Central memory CD8-positive, alpha-beta T cell (primary cell): ENCODE measurements at regions not wholly inside any gene's neighbourhood (a gene's known extent, or its start where the extent isn't known, plus 50 kb on each side); places are given as distances from the start of the nearest gene placed in this dataset.

Experiments
- ATAC-seq: fragments of 150-1000 bp; cut with Tn5 transposase; replicated peaks from 2 replicates; pipeline ENCODE4 v1.10.0; 2022; ENCODE audit warnings: mild to moderate bottlenecking, moderate FRiP score, moderate number of reproducible peaks; ENCODE audit not compliant: poor library complexity, severe bottlenecking; ENCODE audit errors: extremely low read depth
- DNase-seq, 2 donors: peaks; one replicate each; pipeline ENCODE4 v3.0.0; 2021; ENCODE audit warnings: low spot score in 2 of 2
- H3K27ac Mint-ChIP-seq: one replicate; pipeline ENCODE4 v1.8.0; 2022; ENCODE audit warnings: low read depth, mild to moderate bottlenecking, moderate library complexity, mixed read lengths
- H3K27me3 Mint-ChIP-seq: one replicate; pipeline ENCODE4 v1.8.0; 2022; ENCODE audit warnings: mixed read lengths
- H3K36me3 Mint-ChIP-seq: one replicate; pipeline ENCODE4 v1.8.0; 2022; ENCODE audit warnings: mild to moderate bottlenecking, moderate library complexity, mixed read lengths; ENCODE audit not compliant: insufficient read depth
- H3K4me1 Mint-ChIP-seq: one replicate; pipeline ENCODE4 v1.8.0; 2022; ENCODE audit warnings: mixed read lengths
- H3K4me3 Mint-ChIP-seq: one replicate; pipeline ENCODE4 v1.8.0; 2022; ENCODE audit warnings: mild to moderate bottlenecking, moderate library complexity, mixed read lengths
- H3K9me3 Mint-ChIP-seq: one replicate; pipeline ENCODE4 v1.8.0; 2022; ENCODE audit warnings: mixed read lengths

- Mint-ChIP-seq H3K4me3 (no peak overlapping the region), H3K9me3 (peaks cover 4% of the 10 kb centered on the region), H3K36me3 (no peaks in the 10 kb centered on the region), H3K27ac (no peak overlapping the region), H3K4me1 (no peaks in the 10 kb centered on the region), H3K27me3 (peaks cover 15% of the 10 kb centered on the region)
- no peak for ATAC-seq
- DNase-seq, result no peak
Measured at GRCh38 chr7:25638068-25638467, 409.8 kb upstream of the NPVF start.

- ATAC-seq (no peak), DNase-seq (no peak)
- Mint-ChIP-seq H3K27ac (no peak overlapping the region), H3K4me1 (no peaks in the 10 kb centered on the region), H3K4me3 (no peak overlapping the region), H3K36me3 (no peaks in the 10 kb centered on the region), H3K27me3 (peaks cover 9% of the 10 kb centered on the region), H3K9me3 (peaks cover 6% of the 10 kb centered on the region)
Measured at GRCh38 chr7:25638590-25639244, 410.4 kb upstream of the NPVF start.

GRCh38 chr7:25642849-25643248 is 414.6 kb upstream of the NPVF start:
- Mint-ChIP-seq H3K27me3 (peaks cover 7% of the 10 kb centered on the region), H3K4me3 (no peak overlapping the region), H3K27ac (no peak overlapping the region), H3K4me1 (no peaks in the 10 kb centered on the region), H3K36me3 (no peaks in the 10 kb centered on the region), H3K9me3 (peaks cover 6% of the 10 kb centered on the region)
- DNase-seq (no peak), ATAC-seq (no peak)

- no peak overlapping the region for H3K27ac Mint-ChIP-seq
- no peaks in the 10 kb centered on the region for H3K36me3 Mint-ChIP-seq
- ATAC-seq, result no peak
- peaks cover 6% of the 10 kb centered on the region for H3K9me3 Mint-ChIP-seq
- DNase-seq, result no peak
- H3K4me3 Mint-ChIP-seq, result no peak overlapping the region
- no peaks in the 10 kb centered on the region for H3K4me1 Mint-ChIP-seq
- peaks cover 11% of the 10 kb centered on the region for H3K27me3 Mint-ChIP-seq
Measured at GRCh38 chr7:25643286-25643685, 415.0 kb upstream of the NPVF start.

- Mint-ChIP-seq H3K27me3 (peaks cover 12% of the 10 kb centered on the region), H3K4me3 (no peak overlapping the region), H3K4me1 (no peaks in the 10 kb centered on the region), H3K36me3 (no peaks in the 10 kb centered on the region), H3K9me3 (peaks cover 6% of the 10 kb centered on the region), H3K27ac (no peak overlapping the region)
- no peak for ATAC-seq
- no peak for DNase-seq
Measured at GRCh38 chr7:25643770-25644394, 415.6 kb upstream of the NPVF start.

GRCh38 chr7:25646726-25647413 is 418.6 kb upstream of the NPVF start:
- Mint-ChIP-seq H3K27ac (no peak overlapping the region), H3K36me3 (no peaks in the 10 kb centered on the region), H3K4me3 (no peak overlapping the region), H3K27me3 (peaks cover 22% of the 10 kb centered on the region), H3K4me1 (no peaks in the 10 kb centered on the region), H3K9me3 (peaks cover 6% of the 10 kb centered on the region)
- DNase-seq (no peak), ATAC-seq (no peak)

GRCh38 chr7:25647872-25648271 is 419.6 kb upstream of the NPVF start:
- ATAC-seq, result no peak
- no peaks in the 10 kb centered on the region for H3K36me3 Mint-ChIP-seq
- no peak overlapping the region for H3K4me3 Mint-ChIP-seq
- no peaks in the 10 kb centered on the region for H3K4me1 Mint-ChIP-seq
- peaks cover 4% of the 10 kb centered on the region for H3K9me3 Mint-ChIP-seq
- no peak overlapping the region for H3K27ac Mint-ChIP-seq
- H3K27me3 Mint-ChIP-seq, result peaks cover 22% of the 10 kb centered on the region
- no peak for DNase-seq

GRCh38 chr7:25652366-25652765 is 424.1 kb upstream of the NPVF start:
- Mint-ChIP-seq H3K27me3 (peaks cover 23% of the 10 kb centered on the region), H3K4me3 (no peak overlapping the region), H3K9me3 (no peaks in the 10 kb centered on the region), H3K27ac (no peak overlapping the region), H3K36me3 (no peaks in the 10 kb centered on the region), H3K4me1 (no peaks in the 10 kb centered on the region)
- DNase-seq (no peak), ATAC-seq (no peak)

GRCh38 chr7:25653384-25653783 is 425.1 kb upstream of the NPVF start:
- no peak for DNase-seq
- Mint-ChIP-seq H3K36me3 (no peaks in the 10 kb centered on the region), H3K9me3 (no peaks in the 10 kb centered on the region), H3K4me3 (no peak overlapping the region), H3K27ac (no peak overlapping the region), H3K27me3 (peaks cover 19% of the 10 kb centered on the region), H3K4me1 (no peaks in the 10 kb centered on the region)
- ATAC-seq, result no peak

- no peaks in the 10 kb centered on the region for H3K4me1 Mint-ChIP-seq
- no peak overlapping the region for H3K4me3 Mint-ChIP-seq
- H3K9me3 Mint-ChIP-seq, result no peaks in the 10 kb centered on the region
Measured at GRCh38 chr7:25656071-25656470, 427.8 kb upstream of the NPVF start.

GRCh38 chr7:25656581-25657026 is 428.3 kb upstream of the NPVF start:
- Mint-ChIP-seq H3K9me3 (no peaks in the 10 kb centered on the region), H3K4me3 (no peak overlapping the region), H3K4me1 (no peaks in the 10 kb centered on the region), H3K27me3 (peaks cover 9% of the 10 kb centered on the region), H3K36me3 (no peaks in the 10 kb centered on the region), H3K27ac (no peak overlapping the region)
- no peak for DNase-seq
- no peak for ATAC-seq

More at GRCh38 chr7:25656071-25656470, 427.8 kb upstream of the NPVF start:
- Mint-ChIP-seq H3K27me3 (peaks cover 9% of the 10 kb centered on the region), H3K27ac (no peak overlapping the region), H3K36me3 (no peaks in the 10 kb centered on the region)
- no peak for DNase-seq
- ATAC-seq, result no peak

- no peak overlapping the region for H3K27ac Mint-ChIP-seq
- no peaks in the 10 kb centered on the region for H3K9me3 Mint-ChIP-seq
- peaks cover 20% of the 10 kb centered on the region for H3K27me3 Mint-ChIP-seq
- DNase-seq (no peak), ATAC-seq (no peak)
- no peaks in the 10 kb centered on the region for H3K36me3 Mint-ChIP-seq
- H3K4me1 Mint-ChIP-seq, result no peaks in the 10 kb centered on the region
- H3K4me3 Mint-ChIP-seq, result no peak overlapping the region
Measured at GRCh38 chr7:25658375-25658774, 430.1 kb upstream of the NPVF start.

GRCh38 chr7:25659841-25660240 is 431.6 kb upstream of the NPVF start:
- H3K36me3 Mint-ChIP-seq, result no peaks in the 10 kb centered on the region
- H3K4me1 Mint-ChIP-seq, result no peaks in the 10 kb centered on the region
- H3K27ac Mint-ChIP-seq, result no peak overlapping the region
- peaks cover 32% of the 10 kb centered on the region for H3K27me3 Mint-ChIP-seq
- no peaks in the 10 kb centered on the region for H3K9me3 Mint-ChIP-seq
- DNase-seq, result no peak
- H3K4me3 Mint-ChIP-seq, result no peak overlapping the region
- ATAC-seq, result no peak
